K562 (cell line): ENCODE measurements at regions not wholly inside any gene's neighbourhood (a gene's known extent, or its start where the extent isn't known, plus 50 kb on each side); places are given as distances from the start of the nearest gene placed in this dataset.
A peak's percentile ranks its signal among the peaks of the same experiment; 100 is the strongest.

ENCODE experiments used
- CEBPG ChIP-seq, 3 experiments: fragments of 200-800 bp in 1 of 3; sonication (Bioruptor generic) in 1 of 3; sonication (generic) in 1 of 3; formaldehyde crosslinking in 1 of 3; IDR thresholded peaks in 2 of 3; conservative IDR thresholded peaks in 1 of 3; 2 replicates each; pipeline versions ENCODE4 v1.6.1 to v1.8.0; 2016 to 2022; ENCODE audit warnings: missing compliant biosample characterization in 2 of 3, missing genetic modification characterization in 2 of 3, mild to moderate bottlenecking in 1 of 3, missing genetic modification reagents in 1 of 3
- FOSL1 ChIP-seq: fragments of 200-800 bp; sonication (Bioruptor generic); conservative IDR thresholded peaks from 2 replicates; pipeline ENCODE4 v1.6.1; 2016; ENCODE audit warnings: missing genetic modification characterization, missing compliant biosample characterization
- NR2C2 ChIP-seq, 2 experiments: fragments of 200-800 bp in 1 of 2; sonication (Bioruptor generic) in 1 of 2; sonication (generic) in 1 of 2; formaldehyde crosslinking in 1 of 2; IDR thresholded peaks; 2 replicates each; pipeline versions ENCODE4 v1.6.1 to v1.8.0; 2016 to 2022; ENCODE audit warnings: mild to moderate bottlenecking in 1 of 2, missing compliant biosample characterization in 1 of 2, missing genetic modification characterization in 1 of 2, missing genetic modification reagents in 1 of 2
- TCF3 ChIP-seq: sonication (generic); formaldehyde crosslinking; IDR thresholded peaks from 2 replicates; pipeline ENCODE4 v1.4.0; 2020; ENCODE audit warnings: mild to moderate bottlenecking, missing genetic modification reagents
- TEAD2 ChIP-seq: fragments of 450-650 bp; IDR thresholded peaks from 2 replicates; pipeline ENCODE4 v1.6.1; 2016; ENCODE audit warnings: missing genetic modification characterization, control low read depth, missing compliant biosample characterization
- TSC22D4 ChIP-seq: fragments of 450-650 bp; IDR thresholded peaks from 2 replicates; pipeline ENCODE4 v1.6.1; 2016; ENCODE audit warnings: missing genetic modification characterization, missing biosample characterization, control low read depth
- ZFP30 ChIP-seq: fragments of 250-450 bp; sonication (Bioruptor Pico); IDR thresholded peaks from 2 replicates; pipeline ENCODE4 v1.8.0; 2022; ENCODE audit warnings: moderate library complexity, mild to moderate bottlenecking, inconsistent platforms, borderline replicate concordance
- ZNF354B ChIP-seq: fragments of 250-450 bp; sonication (Bioruptor Pico); IDR thresholded peaks from 2 replicates; pipeline ENCODE4 v1.4.0; 2020
- ZNF584 ChIP-seq: fragments of 200-800 bp; sonication (Bioruptor generic); IDR thresholded peaks from 2 replicates; pipeline ENCODE4 v1.6.1; 2016; ENCODE audit warnings: low read depth, mild to moderate bottlenecking, missing genetic modification characterization, missing compliant biosample characterization
- ZZZ3 ChIP-seq: fragments of 450-650 bp; IDR thresholded peaks from 2 replicates; pipeline ENCODE4 v1.6.1; 2016; ENCODE audit warnings: antibody characterized with exemption, mild to moderate bottlenecking, moderate library complexity
- TF ChIP-seq, protein P1 (sequence below): sonication (generic); formaldehyde crosslinking; IDR thresholded peaks from 2 replicates; pipeline ENCODE4 v1.9.0; 2022; ENCODE audit warnings: mild to moderate bottlenecking, missing genetic modification reagents
- TF ChIP-seq, protein P2 (sequence below): fragments of 250-450 bp; sonication (Bioruptor Pico); IDR thresholded peaks from 2 replicates; pipeline ENCODE4 v1.4.0; 2020; ENCODE audit warnings: borderline replicate concordance
- TF ChIP-seq, protein P3 (sequence below), 2 experiments: fragments of 450-650 bp in 1 of 2; sonication (generic) in 1 of 2; formaldehyde crosslinking in 1 of 2; IDR thresholded peaks in 1 of 2; conservative IDR thresholded peaks in 1 of 2; 2 replicates each; pipeline versions ENCODE4 v1.6.1 to v1.8.1; 2016 to 2023; ENCODE audit warnings: mild to moderate bottlenecking in 2 of 2, moderate library complexity in 2 of 2, inconsistent platforms in 1 of 2, missing genetic modification reagents in 1 of 2
- TF ChIP-seq, protein P4 (sequence below): fragments of 250-450 bp; sonication (Bioruptor Pico); IDR thresholded peaks from 2 replicates; pipeline ENCODE4 v1.4.0; 2020; ENCODE audit warnings: mild to moderate bottlenecking, moderate library complexity
- TF ChIP-seq, protein P5 (sequence below), 2 experiments: fragments of 150-350 bp in 1 of 2; IDR thresholded peaks; 2 replicates each; pipeline ENCODE4 v1.6.1; 2012 to 2016; ENCODE audit warnings: low read depth in 2 of 2, low read length in 2 of 2, mild to moderate bottlenecking in 1 of 2, moderate library complexity in 1 of 2

DNA sequence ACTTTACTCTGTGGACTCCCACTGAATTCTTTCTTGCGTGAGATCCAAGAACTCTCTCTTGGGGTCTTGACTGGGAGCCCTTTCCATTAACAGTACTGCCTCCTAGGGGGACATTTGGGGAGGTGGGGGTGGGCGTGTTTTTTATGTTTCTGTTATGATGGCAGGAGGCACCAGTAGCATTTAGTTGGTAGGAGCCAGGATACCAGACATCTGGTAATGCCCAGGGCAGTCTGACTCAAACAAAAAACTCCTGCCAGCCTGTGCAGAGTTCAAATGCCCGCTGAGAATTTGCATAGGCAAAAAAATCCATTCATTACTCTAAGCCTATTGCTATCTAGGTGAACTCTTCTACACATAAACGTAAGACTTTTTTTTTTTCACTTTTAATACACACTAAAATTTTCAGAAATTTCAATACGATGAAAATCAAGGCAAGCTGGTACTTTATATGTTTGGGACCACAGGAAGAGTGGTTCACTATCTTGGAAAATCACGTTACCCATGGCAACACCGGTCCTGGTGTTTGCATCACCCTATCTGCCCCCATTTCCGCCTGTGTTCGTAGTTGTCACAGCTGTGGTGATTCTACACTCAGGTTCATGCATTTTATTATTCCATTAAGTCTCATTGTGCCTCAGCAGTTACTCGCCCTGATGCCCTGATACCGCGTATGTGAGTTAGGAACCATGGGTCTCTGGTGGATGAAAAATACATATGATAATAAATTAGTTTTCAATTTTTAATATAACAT, 121.1 kb upstream of the XYLT1 start (continued):
- TF ChIP-seq TEAD2 (tag) = no peak
- TF ChIP-seq, protein P1, sequence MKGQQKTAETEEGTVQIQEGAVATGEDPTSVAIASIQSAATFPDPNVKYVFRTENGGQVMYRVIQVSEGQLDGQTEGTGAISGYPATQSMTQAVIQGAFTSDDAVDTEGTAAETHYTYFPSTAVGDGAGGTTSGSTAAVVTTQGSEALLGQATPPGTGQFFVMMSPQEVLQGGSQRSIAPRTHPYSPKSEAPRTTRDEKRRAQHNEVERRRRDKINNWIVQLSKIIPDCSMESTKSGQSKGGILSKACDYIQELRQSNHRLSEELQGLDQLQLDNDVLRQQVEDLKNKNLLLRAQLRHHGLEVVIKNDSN = no peak
- TF ChIP-seq ZZZ3 = no peak
- no peak for TF ChIP-seq NR2C2 (CRISPR knock-in tag; IDR thresholded peaks at IDR 0.05)
- 0 out of 2 replicates have a peak, but pooled peaks have one; percentile 20 for TF ChIP-seq NR2C2 (tag; IDR thresholded peaks at IDR 0.05)
- no peak for TF ChIP-seq TSC22D4 (tag)
- TF ChIP-seq FOSL1 = no peak
- TF ChIP-seq, protein P2, sequence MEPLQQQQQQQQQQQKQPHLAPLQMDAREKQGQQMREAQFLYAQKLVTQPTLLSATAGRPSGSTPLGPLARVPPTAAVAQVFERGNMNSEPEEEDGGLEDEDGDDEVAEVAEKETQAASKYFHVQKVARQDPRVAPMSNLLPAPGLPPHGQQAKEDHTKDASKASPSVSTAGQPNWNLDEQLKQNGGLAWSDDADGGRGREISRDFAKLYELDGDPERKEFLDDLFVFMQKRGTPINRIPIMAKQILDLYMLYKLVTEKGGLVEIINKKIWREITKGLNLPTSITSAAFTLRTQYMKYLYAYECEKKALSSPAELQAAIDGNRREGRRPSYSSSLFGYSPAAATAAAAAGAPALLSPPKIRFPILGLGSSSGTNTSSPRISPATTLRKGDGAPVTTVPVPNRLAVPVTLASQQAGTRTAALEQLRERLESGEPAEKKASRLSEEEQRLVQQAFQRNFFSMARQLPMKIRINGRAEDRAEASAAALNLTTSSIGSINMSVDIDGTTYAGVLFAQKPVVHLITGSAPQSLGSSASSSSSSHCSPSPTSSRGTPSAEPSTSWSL (CRISPR knock-in tag) = no peak
- no peak for TF ChIP-seq CEBPG (CRISPR knock-in tag; IDR thresholded peaks at IDR 0.05)
- TF ChIP-seq CEBPG (tag; conservative IDR thresholded peaks at IDR 0.05 in 1 of 2, IDR thresholded peaks at IDR 0.05 in 1 of 2) = peak; percentile 62 to 81; a peak in 3 of 4 replicates
- TF ChIP-seq, protein P3, sequence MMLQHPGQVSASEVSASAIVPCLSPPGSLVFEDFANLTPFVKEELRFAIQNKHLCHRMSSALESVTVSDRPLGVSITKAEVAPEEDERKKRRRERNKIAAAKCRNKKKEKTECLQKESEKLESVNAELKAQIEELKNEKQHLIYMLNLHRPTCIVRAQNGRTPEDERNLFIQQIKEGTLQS (IDR thresholded peaks at IDR 0.05) = peak; percentile 65; the same call in 1 of the 2 replicates
- TF ChIP-seq, protein P3 (CRISPR knock-in tag; conservative IDR thresholded peaks at IDR 0.05) = no peak
- no peak for TF ChIP-seq ZNF584
- TF ChIP-seq, protein P4, sequence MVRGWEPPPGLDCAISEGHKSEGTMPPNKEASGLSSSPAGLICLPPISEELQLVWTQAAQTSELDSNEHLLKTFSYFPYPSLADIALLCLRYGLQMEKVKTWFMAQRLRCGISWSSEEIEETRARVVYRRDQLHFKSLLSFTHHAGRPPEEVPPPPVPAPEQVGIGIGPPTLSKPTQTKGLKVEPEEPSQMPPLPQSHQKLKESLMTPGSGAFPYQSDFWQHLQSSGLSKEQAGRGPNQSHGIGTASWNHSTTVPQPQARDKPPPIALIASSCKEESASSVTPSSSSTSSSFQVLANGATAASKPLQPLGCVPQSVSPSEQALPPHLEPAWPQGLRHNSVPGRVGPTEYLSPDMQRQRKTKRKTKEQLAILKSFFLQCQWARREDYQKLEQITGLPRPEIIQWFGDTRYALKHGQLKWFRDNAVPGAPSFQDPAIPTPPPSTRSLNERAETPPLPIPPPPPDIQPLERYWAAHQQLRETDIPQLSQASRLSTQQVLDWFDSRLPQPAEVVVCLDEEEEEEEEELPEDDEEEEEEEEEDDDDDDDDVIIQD = no peak
- TF ChIP-seq ZFP30 (CRISPR knock-in tag) = no peak
- TF ChIP-seq, protein P5, sequence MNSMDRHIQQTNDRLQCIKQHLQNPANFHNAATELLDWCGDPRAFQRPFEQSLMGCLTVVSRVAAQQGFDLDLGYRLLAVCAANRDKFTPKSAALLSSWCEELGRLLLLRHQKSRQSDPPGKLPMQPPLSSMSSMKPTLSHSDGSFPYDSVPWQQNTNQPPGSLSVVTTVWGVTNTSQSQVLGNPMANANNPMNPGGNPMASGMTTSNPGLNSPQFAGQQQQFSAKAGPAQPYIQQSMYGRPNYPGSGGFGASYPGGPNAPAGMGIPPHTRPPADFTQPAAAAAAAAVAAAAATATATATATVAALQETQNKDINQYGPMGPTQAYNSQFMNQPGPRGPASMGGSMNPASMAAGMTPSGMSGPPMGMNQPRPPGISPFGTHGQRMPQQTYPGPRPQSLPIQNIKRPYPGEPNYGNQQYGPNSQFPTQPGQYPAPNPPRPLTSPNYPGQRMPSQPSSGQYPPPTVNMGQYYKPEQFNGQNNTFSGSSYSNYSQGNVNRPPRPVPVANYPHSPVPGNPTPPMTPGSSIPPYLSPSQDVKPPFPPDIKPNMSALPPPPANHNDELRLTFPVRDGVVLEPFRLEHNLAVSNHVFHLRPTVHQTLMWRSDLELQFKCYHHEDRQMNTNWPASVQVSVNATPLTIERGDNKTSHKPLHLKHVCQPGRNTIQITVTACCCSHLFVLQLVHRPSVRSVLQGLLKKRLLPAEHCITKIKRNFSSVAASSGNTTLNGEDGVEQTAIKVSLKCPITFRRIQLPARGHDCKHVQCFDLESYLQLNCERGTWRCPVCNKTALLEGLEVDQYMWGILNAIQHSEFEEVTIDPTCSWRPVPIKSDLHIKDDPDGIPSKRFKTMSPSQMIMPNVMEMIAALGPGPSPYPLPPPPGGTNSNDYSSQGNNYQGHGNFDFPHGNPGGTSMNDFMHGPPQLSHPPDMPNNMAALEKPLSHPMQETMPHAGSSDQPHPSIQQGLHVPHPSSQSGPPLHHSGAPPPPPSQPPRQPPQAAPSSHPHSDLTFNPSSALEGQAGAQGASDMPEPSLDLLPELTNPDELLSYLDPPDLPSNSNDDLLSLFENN (IDR thresholded peaks at IDR 0.05; ENCODE audit: low read depth in 2 of 2, low read length in 2 of 2) = no peak
- no peak for TF ChIP-seq TCF3
- TF ChIP-seq ZNF354B = no peak
